ENCODE measurements at regions not wholly inside any gene's neighbourhood (a gene's known extent, or its start where the extent isn't known, plus 50 kb on each side); places are given as distances from the start of the nearest gene placed in this dataset.

DNA sequence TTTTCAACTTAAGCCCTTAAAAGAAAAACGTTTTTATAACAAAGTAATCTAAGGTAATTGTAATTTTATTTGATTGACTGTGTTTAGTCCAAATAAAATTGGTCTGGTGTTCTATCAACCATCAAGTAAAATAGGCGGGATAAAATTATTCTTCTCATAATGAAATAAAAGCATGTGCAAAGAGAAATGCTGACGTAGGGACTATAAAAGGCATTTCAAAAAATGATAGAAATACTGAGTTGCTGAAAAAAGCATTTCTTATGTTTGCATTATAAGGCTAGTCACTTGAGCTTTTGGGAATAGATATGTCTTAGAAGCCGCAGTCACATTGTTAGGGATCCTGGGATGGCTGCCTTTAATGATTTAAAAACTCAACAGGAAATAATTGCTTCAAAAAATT lies 608.0 kb upstream of the JAG1 start:
- no peak for DNase-seq (ENCODE audit: low read depth)

DNA sequence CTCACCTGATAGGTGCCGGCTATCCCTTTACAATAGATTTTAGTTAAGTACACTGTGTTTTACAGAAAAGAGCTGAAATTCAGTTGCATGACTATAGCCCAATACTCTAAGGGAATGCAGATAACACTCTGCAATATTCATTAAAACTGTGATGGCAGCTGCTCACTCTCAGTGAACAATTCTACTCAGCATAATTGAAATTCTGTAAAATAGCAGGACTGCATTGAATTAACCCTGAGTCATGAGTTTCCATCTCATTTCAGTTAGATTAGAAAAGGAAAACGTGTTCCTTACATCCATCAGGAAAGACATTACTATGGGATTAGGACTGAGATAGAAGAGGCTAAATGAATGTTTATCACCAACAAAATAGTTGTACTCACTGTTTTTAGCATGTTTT lies 613.3 kb upstream of the JAG1 start:
- DNase-seq (ENCODE audit: low read depth) = no peak

DNA sequence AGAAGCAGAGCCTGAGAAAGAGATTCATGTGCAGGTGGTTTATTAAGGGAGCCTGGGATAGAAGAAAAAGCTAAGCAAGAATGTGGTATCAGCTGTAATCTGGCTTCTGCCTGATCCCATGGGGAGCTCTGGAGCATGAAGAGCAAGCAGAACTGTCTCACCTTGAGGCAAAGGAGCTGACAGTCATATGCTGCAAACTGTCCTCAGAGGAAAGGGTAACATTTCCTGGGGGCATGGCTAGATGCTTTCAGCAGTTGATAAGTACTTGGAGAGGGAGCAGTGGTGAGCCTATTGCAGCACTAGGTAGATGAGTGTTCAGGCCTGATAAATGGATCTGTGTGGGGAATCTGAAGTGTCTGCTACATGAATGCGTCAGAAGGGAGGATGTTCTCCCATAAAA lies 621.5 kb upstream of the BTBD3 start:
- DNase-seq (ENCODE audit: low read depth) = no peak

DNA sequence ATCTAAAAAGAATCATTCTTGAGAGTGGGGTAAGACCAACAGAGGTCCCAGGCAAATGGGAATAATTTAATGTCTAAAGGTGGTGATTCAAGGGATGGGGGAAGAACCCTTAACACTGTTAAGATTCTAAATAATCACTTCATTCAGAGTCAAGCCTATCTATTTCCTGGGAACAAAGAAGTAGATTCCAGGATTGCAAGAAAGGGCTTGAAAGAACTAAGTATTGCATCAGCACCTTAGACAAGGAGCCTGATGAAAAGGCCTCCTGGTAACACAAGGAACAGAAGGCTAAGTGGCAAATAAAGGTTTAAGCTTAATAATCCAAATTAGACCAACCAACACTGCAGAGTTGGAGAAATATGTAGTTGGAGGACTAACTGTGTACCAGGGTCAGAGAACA lies 620.7 kb upstream of the BTBD3 start:
- DNase-seq (ENCODE audit: low read depth) = no peak

DNA sequence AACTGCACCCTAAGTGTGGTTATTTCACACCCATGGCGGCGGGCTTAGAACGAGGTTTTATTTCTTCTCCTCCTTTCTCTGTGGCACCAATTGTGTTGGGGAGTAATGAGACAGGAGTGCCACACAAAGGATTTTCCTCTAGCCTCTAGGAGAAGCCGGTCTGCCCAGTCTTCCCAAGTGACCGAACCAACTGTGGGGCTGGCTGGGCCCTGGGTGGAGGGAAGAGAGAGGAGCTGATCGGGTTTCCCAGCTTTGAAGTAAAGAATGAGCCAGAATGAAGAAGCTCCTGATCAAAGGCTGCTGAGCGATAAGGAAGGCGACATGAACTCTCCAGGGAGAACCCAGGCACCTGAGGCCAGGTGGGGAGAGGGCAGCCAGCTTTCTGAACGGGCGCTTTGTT lies 616.0 kb upstream of the BTBD3 start:
- DNase-seq (ENCODE audit: low read depth) = no peak

DNA sequence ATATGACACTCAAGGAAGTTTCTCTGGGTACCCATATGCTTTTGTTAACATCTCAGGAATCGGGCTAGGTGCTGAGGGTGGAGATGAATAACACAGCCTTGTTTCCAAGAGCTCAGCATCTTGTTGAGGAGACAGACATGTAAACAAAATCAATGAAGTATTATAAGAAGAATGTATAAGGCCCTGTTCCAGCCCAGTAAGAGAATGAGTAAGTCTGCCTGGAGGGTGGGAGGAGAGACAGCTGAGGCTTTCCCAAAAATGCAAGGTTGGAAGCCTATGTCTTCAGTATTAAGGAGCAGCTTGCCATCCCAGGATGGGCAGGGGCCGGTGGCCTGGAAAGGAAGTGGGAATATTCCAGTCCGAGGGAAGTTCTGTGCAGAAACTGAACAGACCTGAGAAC lies 615.3 kb upstream of the BTBD3 start:
- peak; percentile 18 for DNase-seq (ENCODE audit: low read depth)

DNA sequence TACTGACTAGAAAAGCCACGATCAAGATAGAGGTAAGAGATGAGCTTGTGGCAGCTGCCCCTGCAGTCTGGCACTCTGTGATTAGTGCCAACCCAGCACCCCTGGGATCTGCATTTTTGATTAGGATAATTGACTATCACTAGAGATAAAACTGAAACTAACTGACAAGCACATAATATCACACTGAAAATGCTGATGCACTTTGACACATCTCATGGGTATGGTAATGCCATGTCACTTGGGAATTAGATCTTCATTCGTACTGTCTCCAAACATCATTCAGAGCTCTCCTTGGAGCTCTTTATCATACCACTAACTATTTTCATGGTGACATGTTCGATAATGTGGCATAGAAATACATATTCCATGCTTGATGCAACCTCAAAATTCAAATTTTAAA lies 612.9 kb upstream of the BTBD3 start:
- DNase-seq (ENCODE audit: low read depth) = no peak

DNA sequence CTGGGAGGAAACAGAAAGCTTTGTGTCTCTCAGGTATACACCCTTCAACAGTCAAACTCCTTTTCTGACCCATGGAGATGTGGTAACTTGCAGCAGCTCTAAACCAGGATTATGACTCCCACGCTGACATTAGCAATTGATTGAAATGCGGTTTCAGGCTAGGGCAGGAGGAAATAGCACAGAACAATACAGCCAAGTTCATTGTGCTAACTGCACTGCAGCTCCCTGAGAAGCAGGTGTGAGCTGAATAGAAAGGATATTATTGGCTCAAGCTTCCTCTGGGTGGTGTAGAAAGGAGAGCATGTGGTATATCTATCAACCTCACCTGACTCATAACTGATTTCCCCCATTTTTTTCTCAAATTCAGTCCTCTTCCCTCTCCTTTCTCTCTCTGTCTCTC lies 612.3 kb upstream of the BTBD3 start:
- no peak for DNase-seq (ENCODE audit: low read depth)

DNA sequence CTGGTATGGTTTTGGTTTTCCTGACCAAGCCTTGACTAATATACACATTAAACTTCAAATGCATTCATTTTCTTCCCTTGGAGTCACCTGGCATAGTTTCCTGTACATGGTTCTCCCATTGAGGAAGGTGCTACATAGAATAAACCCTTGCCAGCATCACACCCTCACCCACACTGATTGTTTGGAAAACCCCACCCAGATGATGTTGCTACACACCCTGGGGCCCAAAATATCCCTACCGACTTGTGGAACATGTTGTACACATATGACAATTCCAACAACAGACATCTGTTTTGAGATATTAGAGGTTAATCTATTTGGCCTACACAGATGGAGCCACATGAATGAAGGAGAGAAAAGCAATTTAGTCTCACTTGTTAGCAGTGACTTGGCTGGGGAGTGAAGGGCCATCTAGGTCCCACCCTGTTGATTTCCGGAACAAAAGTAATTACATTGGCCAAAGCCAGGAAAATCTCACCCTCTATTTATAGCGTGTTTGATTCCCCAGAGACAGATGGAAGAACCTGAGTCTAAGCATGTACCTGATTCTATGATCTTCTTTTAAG lies 606.0 kb upstream of the BTBD3 start:
- DNase-seq (ENCODE audit: low read depth) = peak; percentile 3

DNA sequence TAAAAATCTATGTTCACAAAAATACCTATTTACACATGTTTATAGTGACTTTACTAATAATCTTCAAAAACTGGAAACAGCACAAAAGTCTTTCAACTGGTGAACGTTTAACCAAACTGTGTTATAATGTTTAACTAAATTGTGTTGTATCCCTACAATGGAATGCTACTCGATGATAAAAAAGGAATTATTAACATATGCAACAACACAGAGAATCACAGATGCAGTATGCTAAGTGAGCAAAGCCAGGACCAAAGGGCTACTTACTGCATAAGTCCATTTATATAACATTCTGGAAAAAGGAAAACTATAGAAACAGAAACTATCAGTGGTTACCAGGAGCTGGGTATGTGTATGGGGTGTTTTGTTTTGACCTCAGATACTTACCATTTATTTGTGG lies 602.2 kb upstream of the BTBD3 start:
- DNase-seq (ENCODE audit: low read depth) = no peak

DNA sequence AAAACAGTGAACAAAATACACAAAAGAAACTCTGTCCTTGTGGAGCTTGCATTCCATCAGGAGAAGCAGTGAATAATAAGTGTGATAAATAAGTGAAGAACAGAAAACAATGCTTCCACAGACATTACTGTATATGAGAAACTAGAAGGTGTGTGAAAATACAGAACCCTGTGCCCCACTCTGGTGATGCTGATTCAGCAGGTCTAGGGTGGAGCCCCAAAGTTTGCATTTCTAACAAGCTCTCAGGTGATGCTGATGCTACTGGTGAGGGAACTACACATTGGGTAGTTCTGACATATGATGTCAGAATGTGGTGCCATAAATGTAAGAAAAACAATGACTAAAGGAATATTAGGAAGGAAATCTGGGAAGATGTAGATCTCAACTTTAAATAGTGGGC lies 601.4 kb upstream of the BTBD3 start:
- DNase-seq (ENCODE audit: low read depth) = no peak

DNA sequence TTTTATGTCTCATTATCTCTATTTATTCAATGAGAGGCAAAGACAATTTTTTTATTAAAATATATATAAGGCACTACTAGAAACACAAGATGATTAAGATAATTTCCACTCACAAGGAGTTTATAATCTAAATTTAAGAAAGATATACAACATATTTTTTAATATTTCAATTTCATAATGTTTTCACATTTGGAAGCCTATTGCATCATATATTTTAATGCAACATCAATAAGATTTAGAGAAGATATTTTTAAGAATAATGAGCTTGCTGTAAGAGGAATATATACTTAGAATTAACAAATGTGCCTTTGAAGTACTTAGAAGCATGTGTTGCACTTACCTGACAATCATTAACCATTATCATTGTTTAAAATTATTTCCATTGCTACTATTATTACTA lies 597.7 kb upstream of the BTBD3 start:
- no peak for DNase-seq (ENCODE audit: low read depth)

DNA sequence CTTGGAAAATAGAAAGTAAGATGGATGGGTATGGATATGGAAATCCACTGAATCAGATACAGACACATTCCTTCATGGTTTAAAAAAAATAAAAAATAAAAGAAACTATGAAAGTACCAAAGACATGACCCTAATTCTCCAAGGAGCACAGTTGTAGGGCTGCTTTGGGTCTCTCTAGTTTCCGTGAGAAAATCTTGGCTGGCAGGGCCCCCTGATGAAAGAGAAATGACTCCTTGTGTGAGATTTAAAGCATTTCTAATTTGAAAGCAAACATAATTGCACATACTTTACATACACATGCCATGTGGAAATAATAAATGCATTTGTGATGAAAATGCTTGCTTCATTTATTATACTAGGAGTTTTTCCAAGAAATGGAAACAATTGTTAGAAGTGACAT lies 593.9 kb upstream of the BTBD3 start:
- no peak for DNase-seq (ENCODE audit: low read depth)

DNA sequence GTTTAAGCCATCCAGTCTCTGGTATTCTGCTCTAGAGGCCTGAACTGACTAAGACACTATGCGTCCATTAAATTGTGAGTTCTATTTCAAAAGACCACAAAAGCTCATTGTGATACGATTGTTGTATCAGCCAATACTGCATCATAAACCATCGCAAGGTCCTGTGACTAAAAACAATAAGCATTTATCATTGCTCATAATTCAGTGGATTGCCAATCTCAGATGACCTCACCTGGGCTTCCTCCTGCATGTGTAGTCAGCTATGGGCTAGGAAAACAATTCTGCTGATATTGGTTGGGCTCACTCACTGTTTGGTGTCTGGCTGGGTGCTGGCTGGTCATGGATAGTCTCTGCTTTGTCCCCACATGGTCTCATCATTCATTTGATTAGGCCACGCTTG lies 592.7 kb upstream of the BTBD3 start:
- no peak for DNase-seq (ENCODE audit: low read depth)

DNA sequence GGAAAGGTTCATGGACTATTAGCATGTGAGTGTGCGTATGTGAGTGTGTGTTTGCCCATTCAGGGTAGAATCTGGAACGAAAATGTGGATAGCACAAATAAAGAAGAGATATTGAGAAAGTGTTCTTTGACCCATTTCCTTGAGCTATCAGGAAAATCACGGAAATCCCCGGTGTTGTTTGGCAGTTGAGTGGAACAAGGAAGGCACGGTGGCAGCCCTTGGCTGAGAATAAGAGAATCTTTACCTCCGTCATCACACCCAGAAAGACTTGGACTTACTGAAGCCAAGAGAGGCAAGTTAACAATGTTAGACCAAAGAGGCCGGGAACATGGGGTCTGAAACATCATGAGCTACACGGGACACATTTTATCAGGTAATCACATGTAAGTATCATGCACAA lies 588.9 kb upstream of the BTBD3 start:
- no peak for DNase-seq (ENCODE audit: low read depth)

DNA sequence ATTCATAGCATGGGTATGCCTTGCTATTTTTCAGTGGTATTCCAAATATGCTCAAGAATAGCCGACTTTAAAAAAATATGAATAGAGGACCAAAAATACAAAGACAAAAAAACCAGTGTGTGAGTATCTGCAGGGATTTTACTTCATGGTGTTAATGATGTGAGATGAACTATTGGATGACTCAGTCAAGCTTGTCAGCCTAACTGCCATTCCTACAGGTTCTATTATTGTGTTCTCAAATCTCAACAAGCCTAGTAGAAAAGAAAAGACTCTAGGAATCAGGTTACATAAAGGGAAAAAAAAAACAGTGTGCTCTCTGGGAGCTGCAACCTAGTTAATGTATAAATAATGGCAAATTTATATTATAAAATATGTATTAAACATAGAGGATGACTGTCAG lies 588.4 kb upstream of the BTBD3 start:
- no peak for DNase-seq (ENCODE audit: low read depth)

DNA sequence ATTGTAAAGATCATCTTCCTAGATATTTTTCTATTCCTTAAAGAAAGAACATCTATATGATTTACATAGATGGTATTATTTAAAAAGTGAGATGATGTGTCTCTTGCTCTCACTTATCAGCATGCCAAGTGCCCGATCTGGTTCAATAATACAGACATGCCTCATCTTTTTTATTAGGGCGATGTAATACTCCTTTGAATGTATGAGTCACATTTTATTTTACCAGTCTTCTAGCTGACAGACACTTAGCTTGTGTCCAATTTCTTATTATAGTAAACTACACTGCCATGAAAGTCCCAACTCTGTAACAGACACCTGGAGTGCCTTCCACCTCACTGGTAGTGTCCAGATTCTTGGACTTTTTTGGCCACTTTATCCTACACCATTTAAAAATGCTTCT lies 586.6 kb upstream of the BTBD3 start:
- DNase-seq (ENCODE audit: low read depth) = no peak

DNA sequence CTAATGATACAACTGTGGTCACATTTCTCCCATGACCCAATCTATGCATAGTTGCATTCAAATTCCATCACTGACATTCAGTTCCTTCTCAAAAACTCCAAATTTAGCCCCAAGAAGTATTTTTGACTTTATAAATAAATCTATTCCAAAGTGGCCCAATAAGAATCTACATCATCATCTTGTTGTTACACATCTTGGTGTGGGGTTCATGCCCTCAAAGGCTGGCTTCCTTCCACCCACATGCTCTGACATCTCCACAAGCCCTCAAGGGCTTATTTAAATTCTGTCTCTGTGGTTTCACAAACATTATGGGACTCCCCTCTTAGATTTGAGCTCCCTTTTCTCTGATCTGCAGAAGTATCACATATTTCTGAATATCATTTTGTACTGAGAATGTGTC lies 585.3 kb upstream of the BTBD3 start:
- DNase-seq (ENCODE audit: low read depth) = peak; percentile 19

DNA sequence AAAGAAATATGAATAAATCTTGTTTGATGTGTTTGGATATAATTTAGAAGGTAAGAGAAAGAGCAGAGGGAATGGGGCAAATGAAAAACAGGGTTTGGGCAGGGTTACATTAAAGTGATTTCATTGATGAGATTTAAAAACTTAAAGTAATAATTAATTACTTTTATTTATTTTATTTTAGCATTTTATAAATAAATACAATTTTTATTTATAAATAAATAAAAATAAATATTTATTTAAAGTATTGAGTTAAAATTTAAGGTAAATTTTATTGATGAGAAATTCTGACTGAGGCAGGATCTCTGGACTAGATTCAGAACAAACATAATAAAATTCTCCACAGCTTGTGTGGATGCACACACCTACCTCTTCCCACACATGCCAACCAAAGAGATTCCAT lies 584.1 kb upstream of the BTBD3 start:
- DNase-seq (ENCODE audit: low read depth) = no peak

DNA sequence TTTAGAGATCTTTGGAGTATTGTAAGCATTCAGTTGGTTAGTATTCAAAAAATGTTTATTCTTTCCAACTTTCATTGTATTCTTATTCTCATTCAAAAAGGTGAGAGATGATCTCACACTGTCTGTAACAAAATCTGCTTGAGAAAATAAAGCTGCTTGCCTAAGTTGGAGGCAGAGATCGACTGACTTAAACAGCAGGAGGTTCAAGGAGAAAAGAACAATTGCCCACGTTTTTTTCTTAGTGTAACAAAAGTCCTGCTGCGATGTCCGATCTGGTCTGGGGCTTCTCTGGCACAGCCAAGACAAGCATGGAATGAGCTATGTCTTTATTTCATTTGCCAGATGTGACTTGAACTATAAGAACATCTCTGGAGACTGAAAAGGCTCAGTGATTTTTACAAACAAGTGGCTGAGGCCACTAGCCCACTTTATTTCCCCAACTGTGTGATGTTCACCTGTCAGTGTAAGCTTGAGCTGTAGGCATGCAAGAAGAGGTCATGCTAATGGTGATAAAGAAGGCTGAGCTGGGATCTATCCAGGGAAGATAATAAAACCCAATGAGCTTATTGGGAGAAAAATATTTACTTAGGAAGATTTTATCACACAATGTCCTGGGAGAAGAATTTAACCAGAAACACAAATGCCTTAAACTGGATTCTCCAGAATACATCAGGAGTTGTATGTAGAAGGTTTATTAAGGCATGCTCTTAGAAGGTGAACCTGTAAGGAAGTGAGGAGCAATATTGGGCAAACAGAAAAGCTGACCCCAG lies 580.1 kb upstream of the BTBD3 start:
- DNase-seq (ENCODE audit: low read depth) = no peak

DNA sequence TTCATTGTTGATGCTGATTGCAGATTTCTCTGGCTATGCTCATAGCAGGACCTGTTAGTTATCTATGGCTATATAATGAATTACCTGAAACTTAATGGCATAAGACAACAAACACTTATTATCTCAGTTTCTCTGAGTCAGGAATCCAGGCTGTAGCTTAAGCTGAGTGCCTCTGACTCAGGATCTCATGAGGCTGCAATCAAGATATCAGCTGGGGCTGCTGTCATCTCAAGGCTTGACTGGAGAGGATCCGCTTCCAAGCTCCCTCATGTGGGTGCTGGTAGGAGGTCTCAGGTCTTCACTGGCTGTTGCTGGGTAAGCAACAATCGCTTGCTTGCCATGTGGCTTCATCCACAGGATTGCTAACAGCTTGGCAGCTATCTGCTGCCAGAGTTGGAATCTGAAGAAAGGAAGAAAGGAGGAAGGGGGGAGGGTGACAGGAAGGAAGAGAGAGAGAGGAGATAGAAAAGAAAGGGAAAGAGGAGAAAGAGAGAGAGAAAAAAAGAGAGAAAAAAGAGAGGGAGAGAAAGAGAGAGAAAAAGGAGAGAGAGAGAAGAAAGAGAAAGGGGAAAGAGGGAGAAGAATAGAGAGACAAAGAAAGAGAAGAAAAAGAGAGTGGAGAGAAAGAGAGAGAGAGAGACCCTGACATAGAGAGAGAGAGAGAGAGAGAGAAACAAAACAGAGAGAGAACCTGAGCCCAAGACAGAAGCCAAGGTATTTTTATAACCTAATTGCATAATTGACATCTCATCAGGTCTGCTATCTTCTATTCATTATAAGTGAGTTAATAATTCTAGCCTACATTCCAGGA lies 579.0 kb upstream of the BTBD3 start:
- DNase-seq (ENCODE audit: low read depth) = no peak

DNA sequence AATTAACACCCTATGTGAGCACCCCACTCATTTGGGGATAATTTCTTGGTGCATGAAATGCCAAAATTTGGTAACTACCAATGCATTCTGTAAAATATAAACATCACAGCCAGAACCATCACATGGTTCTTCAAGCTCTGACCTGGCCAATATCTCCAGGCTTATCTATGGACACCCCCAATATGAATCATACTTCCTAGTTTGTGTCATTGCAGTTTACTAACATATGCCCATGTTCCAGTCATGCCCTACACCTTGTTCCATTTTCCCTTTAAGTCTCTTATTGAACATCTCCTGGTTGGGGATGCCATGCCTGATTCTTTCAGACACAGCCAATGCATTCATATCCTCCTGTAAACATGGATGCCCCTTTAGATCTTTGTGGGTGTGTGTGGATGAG lies 572.8 kb upstream of the BTBD3 start:
- no peak for DNase-seq (ENCODE audit: low read depth)

DNA sequence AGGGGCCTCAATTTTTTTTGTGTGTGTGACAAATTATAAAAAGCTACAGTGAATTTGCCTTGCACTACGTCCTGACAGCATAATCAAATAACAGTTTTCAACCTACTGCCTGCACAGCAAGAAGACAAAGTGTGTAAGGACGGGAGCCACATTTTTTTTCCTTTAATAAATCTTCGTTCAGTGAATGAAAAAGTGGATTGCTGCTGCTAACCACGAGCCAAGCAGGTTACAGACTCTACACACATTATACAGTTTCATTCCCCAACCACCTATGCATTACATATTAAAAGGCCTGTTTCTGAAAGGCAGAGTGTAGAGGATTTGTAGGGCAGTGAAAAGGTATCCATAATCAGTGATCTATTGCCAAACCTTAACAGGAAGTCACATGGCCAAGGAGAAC lies 570.0 kb upstream of the BTBD3 start:
- DNase-seq (ENCODE audit: low read depth) = no peak

Data from RPMI7951 (cell line).